Fibroblast of peridontal ligament (primary cell): ENCODE measurements at regions not wholly inside any gene's neighbourhood (a gene's known extent, or its start where the extent isn't known, plus 50 kb on each side); places are given as distances from the start of the nearest gene placed in this dataset.

Source experiments
- DNase-seq: peaks from one replicate; pipeline ENCODE4 v3.0.0-alpha.2; 2010; ENCODE audit errors: extremely low read depth

GRCh38 chr10:29068966-29069365 is 219.9 kb upstream of the LYZL1 start:
- no peak for DNase-seq

- no peak for DNase-seq
Measured at GRCh38 chr10:29069941-29070340, 218.9 kb upstream of the LYZL1 start.

GRCh38 chr10:29078919-29079318 is 210.0 kb upstream of the LYZL1 start:
- no peak for DNase-seq

- no peak for DNase-seq
Measured at GRCh38 chr10:29081231-29081630, 207.6 kb upstream of the LYZL1 start.

- no peak for DNase-seq
Measured at GRCh38 chr10:29081951-29082685, 206.8 kb upstream of the LYZL1 start.

GRCh38 chr10:29083096-29083495 is 205.8 kb upstream of the LYZL1 start:
- no peak for DNase-seq

GRCh38 chr10:29084681-29085307 is 204.1 kb upstream of the LYZL1 start:
- no peak for DNase-seq

- DNase-seq, result no peak
Measured at GRCh38 chr10:29089091-29089490, 199.8 kb upstream of the LYZL1 start.

GRCh38 chr10:29096303-29096824 is 192.5 kb upstream of the LYZL1 start:
- no peak for DNase-seq

- no peak for DNase-seq
Measured at GRCh38 chr10:29098423-29098822, 190.4 kb upstream of the LYZL1 start.

GRCh38 chr10:29099001-29099400 is 189.9 kb upstream of the LYZL1 start:
- DNase-seq, result no peak

- DNase-seq, result no peak
Measured at GRCh38 chr10:29099415-29099814, 189.5 kb upstream of the LYZL1 start.

- DNase-seq, result no peak
Measured at GRCh38 chr10:29100505-29100904, 188.4 kb upstream of the LYZL1 start.

GRCh38 chr10:29102233-29102632 is 186.6 kb upstream of the LYZL1 start:
- no peak for DNase-seq

- no peak for DNase-seq
Measured at GRCh38 chr10:29102636-29103035, 186.2 kb upstream of the LYZL1 start.

- DNase-seq, result no peak
Measured at GRCh38 chr10:29104661-29105399, 184.0 kb upstream of the LYZL1 start.

- DNase-seq, result peak; percentile 65
Measured at GRCh38 chr10:29105516-29106215, 183.2 kb upstream of the LYZL1 start.

GRCh38 chr10:29106287-29106686 is 182.6 kb upstream of the LYZL1 start:
- DNase-seq, result no peak

- no peak for DNase-seq
Measured at GRCh38 chr10:29107866-29108498, 180.9 kb upstream of the LYZL1 start.

- no peak for DNase-seq
Measured at GRCh38 chr10:29109707-29110571, 178.9 kb upstream of the LYZL1 start.
